ENCODE measurements at regions not wholly inside any gene's neighbourhood (a gene's known extent, or its start where the extent isn't known, plus 50 kb on each side); places are given as distances from the start of the nearest gene placed in this dataset.

GRCh38 chr12:124096869-124097434 is 123.9 kb downstream of the ZNF664 start:
- DNase-seq = peak in 1 of 2 experiments; percentile 28

- DNase-seq = no peak
Measured at GRCh38 chr12:124097701-124098100, 124.7 kb downstream of the ZNF664 start.

DNA sequence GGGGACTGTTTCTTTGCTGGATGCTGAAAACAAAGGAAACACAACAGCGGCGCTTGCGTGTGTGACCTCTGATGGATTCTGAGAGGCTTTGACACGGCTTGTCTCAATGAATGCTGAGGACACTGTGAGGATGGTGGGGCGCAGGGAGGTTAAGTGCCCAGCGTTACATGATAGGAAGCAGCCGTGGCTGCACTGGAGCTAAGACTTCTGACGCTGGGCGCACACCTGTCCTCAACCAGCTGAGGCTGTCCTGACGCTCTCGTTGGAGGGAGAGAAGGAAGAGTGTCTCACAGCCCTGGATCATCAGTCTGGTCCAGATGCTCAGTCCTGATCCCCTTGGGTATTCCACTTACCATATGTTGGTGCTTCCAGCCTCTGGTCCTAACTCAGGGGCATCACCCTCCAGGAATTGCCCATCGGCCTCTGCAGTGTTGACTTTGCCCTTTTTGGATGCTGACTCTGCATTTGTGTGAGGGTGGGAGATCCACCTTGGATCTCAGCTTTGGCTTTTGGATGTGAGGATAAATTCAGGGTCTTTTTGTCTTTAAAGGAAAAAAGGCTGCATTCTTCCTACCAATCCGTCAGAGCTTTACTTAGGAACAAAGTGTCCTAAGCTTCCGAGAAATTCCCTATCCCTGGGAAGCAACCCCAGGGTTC is 125.2 kb downstream of the ZNF664 start:
- peak; percentile 95 to 98 for DNase-seq

- DNase-seq = no peak
Measured at GRCh38 chr12:124098887-124099286, 125.9 kb downstream of the ZNF664 start.

DNA sequence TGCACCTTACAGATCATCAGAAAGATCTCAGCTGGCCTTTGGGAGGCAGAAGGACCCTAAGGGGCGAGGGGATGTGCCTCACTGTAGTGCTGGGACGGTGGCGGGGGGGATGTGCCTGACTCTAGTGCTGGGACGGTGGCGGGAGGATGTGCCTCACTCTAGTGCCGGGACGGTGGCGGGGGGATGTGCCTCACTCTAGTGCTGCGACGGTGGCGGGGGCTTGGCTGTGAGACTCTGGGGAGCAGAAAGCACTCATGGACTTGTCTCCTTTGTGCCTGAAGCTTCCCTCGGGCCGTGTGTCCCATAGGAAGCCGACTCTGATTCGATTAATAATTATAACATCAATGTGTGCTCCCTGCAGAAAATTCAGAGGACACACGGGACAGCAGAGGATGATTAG is 126.6 kb downstream of the ZNF664 start:
- no peak for DNase-seq

GRCh38 chr12:124100572-124101178 is 127.7 kb downstream of the ZNF664 start:
- DNase-seq = peak in 1 of 2 experiments; percentile 11

- no peak for DNase-seq
Measured at GRCh38 chr12:124105546-124105945, 132.5 kb downstream of the ZNF664 start.

GRCh38 chr12:124107351-124107750 is 134.3 kb downstream of the ZNF664 start:
- DNase-seq = no peak

DNA sequence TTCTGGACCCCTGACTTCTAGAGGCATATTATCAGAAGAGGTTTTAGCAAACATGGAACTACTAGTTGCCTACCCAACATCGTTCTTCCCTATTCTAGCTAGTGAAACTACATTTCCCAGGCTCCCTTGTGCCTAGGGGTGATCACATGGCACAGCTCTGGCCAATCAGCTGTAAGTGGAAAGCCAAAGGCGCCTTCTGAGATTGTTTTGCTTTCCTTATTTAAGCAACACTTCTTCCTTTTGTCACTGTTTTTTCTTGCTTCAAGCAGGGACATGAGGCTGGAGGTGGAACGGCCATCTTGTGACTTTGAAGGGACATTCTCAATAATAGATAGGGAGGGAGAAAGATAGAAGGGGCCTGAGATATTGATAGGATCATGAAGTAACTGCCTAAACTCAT is 136.7 kb downstream of the ZNF664 start:
- peak in 1 of 2 experiments; percentile 19 for DNase-seq

DNA sequence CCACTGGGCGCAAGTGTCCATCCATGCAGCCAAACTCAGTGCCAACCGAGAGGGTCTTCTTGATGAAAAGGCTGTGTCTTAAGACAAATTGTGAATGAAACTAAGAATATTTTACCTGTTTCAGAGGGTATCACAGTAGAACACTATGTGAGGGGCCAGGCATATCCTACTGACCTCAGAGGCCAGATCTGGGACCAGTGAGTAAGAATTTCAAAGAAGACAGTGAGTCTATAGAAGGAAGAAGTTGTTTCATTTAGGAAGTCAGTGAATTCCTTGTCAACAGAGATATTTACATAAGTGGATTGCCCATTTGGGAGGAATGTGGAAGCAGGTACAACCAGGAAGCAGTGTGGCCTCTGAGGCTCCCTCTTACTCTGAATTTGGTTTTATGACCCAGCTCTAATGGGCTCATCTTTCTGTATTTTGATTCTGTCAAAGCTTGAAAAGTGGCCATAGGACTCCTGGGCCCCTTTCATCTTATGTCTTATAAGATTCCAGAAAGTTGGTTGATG is 137.4 kb downstream of the ZNF664 start:
- DNase-seq = no peak

- peak in 1 of 2 experiments; percentile 54 for DNase-seq
Measured at GRCh38 chr12:124111006-124111405, 138.0 kb downstream of the ZNF664 start.

DNA sequence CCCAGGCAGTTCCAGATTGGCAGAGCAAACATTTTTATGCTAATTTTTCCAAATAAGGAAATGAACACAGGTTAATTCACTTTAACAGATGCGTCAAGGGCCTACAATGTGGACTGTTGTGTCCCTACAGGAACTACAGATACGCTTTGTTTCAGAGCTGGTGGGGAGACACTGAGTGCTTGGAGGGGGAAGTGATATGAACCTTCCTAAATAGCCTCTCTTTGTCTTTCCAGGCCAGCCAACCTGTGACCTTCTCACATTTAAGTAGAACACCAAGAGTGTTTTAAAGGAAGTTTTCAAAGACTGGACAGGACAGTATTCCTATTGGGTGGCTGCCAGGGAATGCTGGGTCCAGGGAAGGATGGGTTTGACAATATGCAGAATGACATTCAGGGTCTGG is 141.3 kb downstream of the ZNF664 start:
- no peak for DNase-seq

GRCh38 chr12:124115496-124115895 is 142.5 kb downstream of the ZNF664 start:
- no peak for DNase-seq

DNA sequence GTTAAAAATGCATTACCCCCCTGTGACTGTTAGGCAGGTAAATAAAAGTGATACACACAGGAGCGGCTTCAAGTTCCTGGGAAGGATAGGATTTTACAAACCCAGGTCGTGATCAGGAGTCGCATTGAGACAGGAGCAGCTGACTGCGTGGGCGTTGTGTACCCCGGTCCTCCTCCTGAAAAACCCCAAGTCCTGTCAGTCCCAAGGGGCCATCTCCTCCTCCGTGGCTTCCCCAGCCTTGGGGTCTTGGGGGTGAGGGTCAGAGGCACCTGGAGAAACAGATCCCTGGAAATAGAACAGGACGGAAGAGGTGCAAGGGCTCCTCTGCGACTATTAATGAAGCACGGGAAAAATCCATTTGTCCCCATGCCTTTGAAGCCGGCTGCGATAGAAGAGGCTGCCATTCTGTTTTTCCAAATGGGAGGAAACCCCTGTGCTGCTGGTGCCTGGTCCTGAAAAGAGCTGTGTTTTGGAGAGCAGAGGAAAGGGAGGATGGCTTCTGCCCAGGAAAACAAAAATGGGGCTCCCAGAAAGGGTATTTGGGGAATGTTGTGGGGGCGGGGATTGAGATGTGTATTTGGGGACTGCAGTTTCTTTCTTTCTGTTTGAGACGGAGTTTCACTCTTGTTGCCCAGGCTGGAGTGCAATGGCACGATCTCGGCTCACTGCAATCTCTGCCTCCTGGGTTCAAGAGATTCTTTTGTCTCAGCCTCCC is 143.1 kb downstream of the ZNF664 start:
- DNase-seq = no peak

DNA sequence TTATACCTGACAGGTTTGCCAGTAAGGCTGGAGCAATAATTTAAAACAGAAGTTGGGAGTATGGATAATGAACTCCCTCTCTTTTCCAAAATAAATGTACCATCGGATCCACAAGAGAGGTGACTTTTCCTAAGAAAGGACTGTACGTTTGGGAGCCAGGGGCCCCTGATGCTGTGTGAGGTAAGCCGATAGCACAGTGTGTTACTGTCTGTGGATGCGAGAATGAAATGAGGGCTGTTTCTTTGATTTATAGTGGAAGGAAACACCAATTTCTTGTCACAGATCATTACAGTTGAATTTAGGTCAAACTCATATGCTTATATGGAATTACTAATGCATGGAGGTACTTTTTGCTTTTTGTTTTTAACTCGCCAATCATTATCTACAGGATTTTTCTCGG is 147.7 kb downstream of the ZNF664 start:
- DNase-seq = no peak

GRCh38 chr12:124122722-124123121 is 149.7 kb downstream of the ZNF664 start:
- no peak for DNase-seq

DNA sequence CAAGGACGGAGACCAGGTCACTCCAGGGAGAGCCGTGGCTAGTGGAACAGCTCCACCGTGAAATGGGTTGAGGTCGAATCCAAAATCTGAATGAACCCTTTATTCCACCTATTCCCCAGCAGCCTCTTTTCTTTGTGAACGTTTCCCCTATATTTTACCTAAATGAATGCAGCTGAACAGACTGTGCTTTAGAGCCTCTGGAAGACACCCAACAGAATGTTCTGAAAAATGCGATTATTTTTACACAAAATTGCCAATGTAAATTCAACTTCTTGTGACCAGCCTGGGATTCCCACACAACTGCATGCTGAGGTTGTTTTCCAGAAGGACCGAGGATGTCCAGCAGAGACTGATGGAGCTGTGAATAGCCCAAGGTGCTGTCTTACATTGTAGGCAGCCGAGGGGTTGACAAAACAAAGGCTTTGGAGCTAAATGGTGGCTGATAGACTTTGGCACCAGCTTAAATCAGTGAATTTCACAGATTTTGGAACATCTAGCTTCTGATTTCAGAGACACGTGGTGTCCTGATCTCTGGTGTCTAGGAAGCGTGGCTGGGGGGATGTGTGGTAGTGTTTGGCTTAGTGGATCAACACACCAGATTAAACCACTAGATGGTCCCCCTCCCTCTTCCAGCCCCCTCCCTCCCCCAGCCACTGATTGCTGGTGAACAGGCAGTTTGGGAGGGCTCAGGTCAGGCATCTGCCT is 150.4 kb downstream of the ZNF664 start:
- DNase-seq = no peak

- DNase-seq = no peak
Measured at GRCh38 chr12:124125203-124125871, 152.3 kb downstream of the ZNF664 start.

GRCh38 chr12:124126950-124127655 is 154.1 kb downstream of the ZNF664 start:
- DNase-seq = no peak

GRCh38 chr12:124129132-124129531 is 156.1 kb downstream of the ZNF664 start:
- DNase-seq = no peak

Data from NCI-H524 (cell line).